ENCODE measurements at regions not wholly inside any gene's neighbourhood (a gene's known extent, or its start where the extent isn't known, plus 50 kb on each side); places are given as distances from the start of the nearest gene placed in this dataset.
"Not testable (repeated sequence)": the region's sequence is repeated elsewhere in the genome, so short reads cannot be mapped to it uniquely, and the experiment has no call there.

DNA sequence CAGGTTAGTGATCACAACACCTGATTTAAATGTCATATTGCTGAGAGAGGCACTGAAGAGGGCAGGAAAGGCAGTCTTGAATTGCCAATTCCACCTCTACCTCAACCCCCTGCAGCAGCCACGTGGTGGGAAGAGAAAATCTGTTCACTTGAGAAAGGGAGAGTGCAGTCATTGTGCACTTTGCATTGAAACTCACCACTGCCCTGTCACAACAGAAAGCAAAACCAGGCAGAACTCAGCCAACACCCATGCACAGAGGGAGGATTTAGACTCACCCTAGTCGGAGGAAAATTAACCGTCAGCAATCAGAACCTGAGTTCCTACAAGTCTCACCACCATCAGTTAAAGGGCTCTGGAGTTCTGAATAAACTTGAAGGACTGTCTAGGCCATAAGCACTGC is 1040.2 kb downstream of the HACE1 start:
- no peak overlapping the region for H3K9ac ChIP-seq (ENCODE audit: insufficient read depth in 1 of 2, low read length in 2 of 2)
- 30 to 32% methylated on average over 3 of the region's 3 CpGs for whole genome bisulfite sequencing, 2 donors
- TF ChIP-seq, protein P1, sequence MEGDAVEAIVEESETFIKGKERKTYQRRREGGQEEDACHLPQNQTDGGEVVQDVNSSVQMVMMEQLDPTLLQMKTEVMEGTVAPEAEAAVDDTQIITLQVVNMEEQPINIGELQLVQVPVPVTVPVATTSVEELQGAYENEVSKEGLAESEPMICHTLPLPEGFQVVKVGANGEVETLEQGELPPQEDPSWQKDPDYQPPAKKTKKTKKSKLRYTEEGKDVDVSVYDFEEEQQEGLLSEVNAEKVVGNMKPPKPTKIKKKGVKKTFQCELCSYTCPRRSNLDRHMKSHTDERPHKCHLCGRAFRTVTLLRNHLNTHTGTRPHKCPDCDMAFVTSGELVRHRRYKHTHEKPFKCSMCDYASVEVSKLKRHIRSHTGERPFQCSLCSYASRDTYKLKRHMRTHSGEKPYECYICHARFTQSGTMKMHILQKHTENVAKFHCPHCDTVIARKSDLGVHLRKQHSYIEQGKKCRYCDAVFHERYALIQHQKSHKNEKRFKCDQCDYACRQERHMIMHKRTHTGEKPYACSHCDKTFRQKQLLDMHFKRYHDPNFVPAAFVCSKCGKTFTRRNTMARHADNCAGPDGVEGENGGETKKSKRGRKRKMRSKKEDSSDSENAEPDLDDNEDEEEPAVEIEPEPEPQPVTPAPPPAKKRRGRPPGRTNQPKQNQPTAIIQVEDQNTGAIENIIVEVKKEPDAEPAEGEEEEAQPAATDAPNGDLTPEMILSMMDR (IDR thresholded peaks at IDR 0.05; ENCODE audit: control extremely low read depth, extremely low read depth): no peak
- no peak overlapping the region for H3K4me3 ChIP-seq
- no peak for DNase-seq
- H3K9me3 ChIP-seq (ENCODE audit: control insufficient read depth in 4 of 4, insufficient read depth in 3 of 4, low read length in 3 of 4): peaks cover 0 to 7% (median 0%) of the 10 kb centered on the region in 4 donors
- H3K27ac ChIP-seq (ENCODE audit: low read depth in 1 of 2, low read length in 1 of 2): no peak overlapping the region
- H3K27me3 ChIP-seq (ENCODE audit: control insufficient read depth in 3 of 3, insufficient read depth in 3 of 3, low read length in 2 of 3): no peaks in the 10 kb centered on the region
- H3K36me3 ChIP-seq (ENCODE audit: control insufficient read depth in 4 of 4, insufficient read depth in 4 of 4, low read length in 4 of 4): no peaks in the 10 kb centered on the region
- no peak for ATAC-seq (ENCODE audit: insufficient read depth, low FRiP score)
- no peaks in the 10 kb centered on the region for H3K4me1 ChIP-seq (ENCODE audit: control insufficient read depth in 5 of 5, insufficient read depth in 5 of 5, low read length in 5 of 5)

DNA sequence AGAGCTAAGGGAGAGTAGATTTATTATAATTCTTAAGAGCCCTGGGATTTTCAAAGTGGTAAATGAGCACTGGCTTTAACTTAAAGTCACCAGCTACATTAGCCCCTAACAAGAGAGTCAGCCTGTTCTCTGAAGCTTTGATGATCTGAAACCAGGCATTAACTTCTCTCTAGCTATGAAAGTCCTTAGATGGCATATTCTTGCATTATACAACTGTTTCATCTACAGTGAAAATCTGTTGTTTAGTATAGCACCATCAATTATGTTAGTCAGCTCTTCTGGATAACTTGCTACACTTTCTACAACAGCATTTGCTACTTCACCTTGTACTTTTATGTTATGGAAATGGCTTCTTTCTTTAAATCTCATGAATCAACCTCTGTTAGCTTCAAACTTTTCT is 1046.7 kb downstream of the HACE1 start:
- no peak for ATAC-seq (ENCODE audit: insufficient read depth, low FRiP score)
- H3K9me3 ChIP-seq (ENCODE audit: control insufficient read depth in 4 of 4, insufficient read depth in 3 of 4, low read length in 3 of 4): no peaks in the 10 kb centered on the region
- H3K27me3 ChIP-seq (ENCODE audit: control insufficient read depth in 3 of 3, insufficient read depth in 3 of 3, low read length in 2 of 3): no peaks in the 10 kb centered on the region
- no peak overlapping the region for H3K27ac ChIP-seq (ENCODE audit: low read depth in 1 of 2, low read length in 1 of 2)
- no peak for DNase-seq
- H3K9ac ChIP-seq (ENCODE audit: insufficient read depth in 1 of 2, low read length in 2 of 2): no peak overlapping the region
- no peaks in the 10 kb centered on the region for H3K36me3 ChIP-seq (ENCODE audit: control insufficient read depth in 4 of 4, insufficient read depth in 4 of 4, low read length in 4 of 4)
- TF ChIP-seq, protein P1 (IDR thresholded peaks at IDR 0.05; ENCODE audit: control extremely low read depth, extremely low read depth): no peak
- no peaks in the 10 kb centered on the region for H3K4me1 ChIP-seq (ENCODE audit: control insufficient read depth in 5 of 5, insufficient read depth in 5 of 5, low read length in 5 of 5)
- H3K4me3 ChIP-seq: no peak overlapping the region

DNA sequence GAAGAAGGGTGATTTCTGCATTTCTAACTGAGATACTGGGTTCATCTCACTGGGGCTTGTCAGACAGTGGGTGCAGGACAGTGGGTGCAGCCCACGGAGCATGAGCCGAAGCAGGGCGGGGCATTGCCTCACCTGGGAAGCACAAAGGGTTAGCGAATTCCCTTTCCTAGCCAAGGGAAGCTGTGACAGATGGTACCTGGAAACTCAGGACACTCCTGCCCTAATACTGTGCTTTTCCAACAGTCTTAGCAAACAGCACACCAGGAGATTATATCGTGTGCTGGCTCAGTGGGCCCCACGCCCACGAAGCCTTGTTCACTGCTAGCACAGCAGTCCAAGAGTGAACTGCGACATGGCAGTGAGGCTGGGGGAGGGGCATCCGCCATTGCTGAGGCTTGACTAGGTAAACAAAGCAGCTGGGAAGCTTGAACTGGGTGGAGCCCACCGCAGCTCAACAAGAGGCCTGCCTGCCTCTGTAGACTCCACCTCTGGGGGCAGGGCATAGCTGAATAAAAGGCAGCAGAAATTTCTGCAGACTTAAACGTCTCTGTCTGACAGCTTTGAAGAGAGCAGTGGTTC is 1057.7 kb downstream of the HACE1 start:
- WGBS, 2 donors: 84 to 90% methylated on average over 11 of the region's 11 CpGs
- H3K36me3 ChIP-seq (ENCODE audit: control insufficient read depth in 4 of 4, insufficient read depth in 4 of 4, low read length in 4 of 4); H3K4me3 ChIP-seq; H3K4me1 ChIP-seq (ENCODE audit: control insufficient read depth in 5 of 5, insufficient read depth in 5 of 5, low read length in 5 of 5); H3K27me3 ChIP-seq (ENCODE audit: control insufficient read depth in 3 of 3, insufficient read depth in 3 of 3, low read length in 2 of 3); H3K27ac ChIP-seq (ENCODE audit: low read depth in 1 of 2, low read length in 1 of 2); DNase-seq; H3K9me3 ChIP-seq (ENCODE audit: control insufficient read depth in 4 of 4, insufficient read depth in 3 of 4, low read length in 3 of 4); H3K9ac ChIP-seq (ENCODE audit: insufficient read depth in 1 of 2, low read length in 2 of 2); ATAC-seq (ENCODE audit: insufficient read depth, low FRiP score): not testable (repeated sequence)

DNA sequence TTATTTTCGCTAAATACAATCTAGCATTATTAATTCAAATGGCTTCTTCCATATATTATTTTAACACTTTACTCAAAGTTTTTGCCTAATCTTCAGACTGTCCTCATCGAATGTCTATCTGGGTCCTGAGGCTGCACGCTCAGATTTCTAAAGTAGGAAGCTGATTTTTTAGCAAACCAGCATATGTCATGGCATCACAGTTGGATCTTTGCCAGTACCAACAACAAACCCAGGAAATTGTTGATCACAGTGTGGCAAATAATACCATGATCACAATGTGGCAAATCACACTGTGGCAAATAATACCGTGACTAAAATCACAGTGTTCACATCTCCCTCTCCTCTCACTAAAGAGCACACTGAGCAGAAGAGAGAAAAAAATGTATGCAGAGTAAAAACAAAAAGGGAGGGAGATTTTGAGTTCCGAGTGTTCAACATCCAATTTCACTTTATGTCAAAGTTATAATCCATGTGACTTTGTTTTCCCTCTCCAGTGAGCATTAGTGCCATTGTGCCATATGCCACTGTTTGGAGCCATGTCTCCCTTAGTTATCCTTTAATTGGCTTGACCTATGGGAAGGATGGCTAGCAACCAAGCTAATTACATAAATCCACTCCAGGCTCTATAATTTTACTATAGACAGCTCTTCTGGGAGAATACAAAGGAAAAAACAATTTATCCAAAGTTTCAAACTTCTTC is 1059.6 kb downstream of the HACE1 start:
- TF ChIP-seq, protein P1 (IDR thresholded peaks at IDR 0.05; ENCODE audit: control extremely low read depth, extremely low read depth): no peak
- H3K9ac ChIP-seq (ENCODE audit: insufficient read depth in 1 of 2, low read length in 2 of 2): no peak overlapping the region
- no peaks in the 10 kb centered on the region for H3K36me3 ChIP-seq (ENCODE audit: control insufficient read depth in 4 of 4, insufficient read depth in 4 of 4, low read length in 4 of 4)
- H3K9me3 ChIP-seq (ENCODE audit: control insufficient read depth in 4 of 4, insufficient read depth in 3 of 4, low read length in 3 of 4): no peaks in the 10 kb centered on the region
- no peaks in the 10 kb centered on the region for H3K27me3 ChIP-seq (ENCODE audit: control insufficient read depth in 3 of 3, insufficient read depth in 3 of 3, low read length in 2 of 3)
- H3K4me3 ChIP-seq: no peak overlapping the region
- 83 to 87% methylated on average over 5 of the region's 5 CpGs for WGBS, 2 donors
- no peaks in the 10 kb centered on the region for H3K4me1 ChIP-seq (ENCODE audit: control insufficient read depth in 5 of 5, insufficient read depth in 5 of 5, low read length in 5 of 5)
- no peak for ATAC-seq (ENCODE audit: insufficient read depth, low FRiP score)
- DNase-seq: no peak
- H3K27ac ChIP-seq (ENCODE audit: low read depth in 1 of 2, low read length in 1 of 2): no peak overlapping the region
